ENCODE measurements at regions not wholly inside any gene's neighbourhood (a gene's known extent, or its start where the extent isn't known, plus 50 kb on each side); places are given as distances from the start of the nearest gene placed in this dataset.

DNA sequence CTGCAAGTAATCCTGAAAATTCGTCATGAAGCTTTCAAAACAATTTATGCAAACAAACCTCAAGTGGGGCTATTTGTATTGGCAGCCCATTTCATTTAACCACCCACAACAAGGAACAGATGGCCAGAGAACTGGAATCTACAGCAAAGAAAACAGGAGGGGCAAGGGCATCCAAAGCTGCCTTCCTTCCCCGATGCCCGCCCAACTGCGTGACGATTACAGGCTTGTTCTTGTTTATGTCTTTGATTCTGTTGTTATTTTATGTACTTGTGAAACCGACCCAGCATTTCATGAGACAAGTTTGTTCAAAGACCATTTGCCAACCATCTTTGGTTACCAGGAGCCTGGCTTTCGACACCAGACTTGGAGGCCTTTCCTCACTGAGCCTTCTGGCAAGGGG is 59.1 kb upstream of the IRX6 start:
- no peak overlapping the region for H3K27ac ChIP-seq (ENCODE audit: low read depth in 2 of 2, low read length in 2 of 2)
- H3K9ac ChIP-seq (ENCODE audit: low read depth in 1 of 2, low read length in 2 of 2): no peak overlapping the region
- no peaks in the 10 kb centered on the region for H3K9me3 ChIP-seq (ENCODE audit: control insufficient read depth in 2 of 2, low read length in 2 of 2)
- no peaks in the 10 kb centered on the region for H3K4me1 ChIP-seq (ENCODE audit: control insufficient read depth in 2 of 2, insufficient read depth in 2 of 2, low read length in 2 of 2)
- no peaks in the 10 kb centered on the region for H3K36me3 ChIP-seq (ENCODE audit: control insufficient read depth in 2 of 2, insufficient read depth in 2 of 2, low read length in 2 of 2)
- no peak overlapping the region for H3K4me3 ChIP-seq (ENCODE audit: low read length in 2 of 2)
- no peaks in the 10 kb centered on the region for H3K27me3 ChIP-seq (ENCODE audit: control insufficient read depth in 2 of 2, insufficient read depth in 2 of 2, low read length in 2 of 2)

GRCh38 chr16:55265926-55266325 is 58.1 kb upstream of the IRX6 start:
- no peaks in the 10 kb centered on the region for H3K9me3 ChIP-seq (ENCODE audit: control insufficient read depth in 2 of 2, low read length in 2 of 2)
- H3K4me1 ChIP-seq (ENCODE audit: control insufficient read depth in 2 of 2, insufficient read depth in 2 of 2, low read length in 2 of 2): no peaks in the 10 kb centered on the region
- H3K27me3 ChIP-seq (ENCODE audit: control insufficient read depth in 2 of 2, insufficient read depth in 2 of 2, low read length in 2 of 2): no peaks in the 10 kb centered on the region
- H3K27ac ChIP-seq (ENCODE audit: low read depth in 2 of 2, low read length in 2 of 2): no peak overlapping the region
- no peaks in the 10 kb centered on the region for H3K36me3 ChIP-seq (ENCODE audit: control insufficient read depth in 2 of 2, insufficient read depth in 2 of 2, low read length in 2 of 2)
- no peak overlapping the region for H3K4me3 ChIP-seq (ENCODE audit: low read length in 2 of 2)
- H3K9ac ChIP-seq (ENCODE audit: low read depth in 1 of 2, low read length in 2 of 2): no peak overlapping the region

DNA sequence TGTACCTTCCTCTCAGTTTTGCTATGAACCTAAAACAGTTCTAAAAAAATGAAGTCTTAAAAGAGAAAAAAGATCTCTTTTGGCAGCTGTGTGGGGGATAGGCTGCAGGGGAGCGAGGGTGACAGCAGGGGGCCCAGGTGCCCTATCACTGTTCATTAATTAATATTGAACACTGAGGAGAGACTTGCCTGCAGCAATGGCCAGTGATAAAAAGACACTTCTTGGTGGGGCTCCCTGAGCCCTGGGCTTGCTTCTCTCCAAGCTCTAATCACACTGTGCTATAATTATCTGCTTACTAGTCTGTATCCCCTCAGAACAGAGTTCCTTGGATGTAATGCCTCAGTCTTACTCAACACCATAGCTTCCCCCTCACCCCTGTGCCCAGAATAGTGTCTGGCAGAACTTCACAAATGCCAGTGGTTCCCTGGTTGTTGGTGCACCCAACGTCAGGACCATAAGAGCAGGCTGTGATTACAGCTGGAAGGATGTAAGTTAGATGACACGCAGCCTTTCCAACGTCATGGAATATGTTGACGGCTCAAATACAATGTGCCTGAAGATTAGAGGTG is 52.0 kb upstream of the IRX6 start:
- Histone ChIP-seq H3K27ac (ENCODE audit: low read depth in 2 of 2, low read length in 2 of 2) (no peak overlapping the region), H3K9ac (ENCODE audit: low read depth in 1 of 2, low read length in 2 of 2) (no peak overlapping the region), H3K36me3 (ENCODE audit: control insufficient read depth in 2 of 2, insufficient read depth in 2 of 2, low read length in 2 of 2) (no peaks in the 10 kb centered on the region), H3K27me3 (ENCODE audit: control insufficient read depth in 2 of 2, insufficient read depth in 2 of 2, low read length in 2 of 2) (no peaks in the 10 kb centered on the region), H3K4me3 (ENCODE audit: low read length in 2 of 2) (no peak overlapping the region), H3K4me1 (ENCODE audit: control insufficient read depth in 2 of 2, insufficient read depth in 2 of 2, low read length in 2 of 2) (no peaks in the 10 kb centered on the region), H3K9me3 (ENCODE audit: control insufficient read depth in 2 of 2, low read length in 2 of 2) (no peaks in the 10 kb centered on the region)

GRCh38 chr16:55272744-55273143 is 51.3 kb upstream of the IRX6 start:
- H3K9me3 ChIP-seq (ENCODE audit: control insufficient read depth in 2 of 2, low read length in 2 of 2): no peaks in the 10 kb centered on the region
- no peak overlapping the region for H3K27ac ChIP-seq (ENCODE audit: low read depth in 2 of 2, low read length in 2 of 2)
- no peaks in the 10 kb centered on the region for H3K36me3 ChIP-seq (ENCODE audit: control insufficient read depth in 2 of 2, insufficient read depth in 2 of 2, low read length in 2 of 2)
- H3K4me1 ChIP-seq (ENCODE audit: control insufficient read depth in 2 of 2, insufficient read depth in 2 of 2, low read length in 2 of 2): no peaks in the 10 kb centered on the region
- no peak overlapping the region for H3K4me3 ChIP-seq (ENCODE audit: low read length in 2 of 2)
- H3K9ac ChIP-seq (ENCODE audit: low read depth in 1 of 2, low read length in 2 of 2): no peak overlapping the region
- no peaks in the 10 kb centered on the region for H3K27me3 ChIP-seq (ENCODE audit: control insufficient read depth in 2 of 2, insufficient read depth in 2 of 2, low read length in 2 of 2)

DNA sequence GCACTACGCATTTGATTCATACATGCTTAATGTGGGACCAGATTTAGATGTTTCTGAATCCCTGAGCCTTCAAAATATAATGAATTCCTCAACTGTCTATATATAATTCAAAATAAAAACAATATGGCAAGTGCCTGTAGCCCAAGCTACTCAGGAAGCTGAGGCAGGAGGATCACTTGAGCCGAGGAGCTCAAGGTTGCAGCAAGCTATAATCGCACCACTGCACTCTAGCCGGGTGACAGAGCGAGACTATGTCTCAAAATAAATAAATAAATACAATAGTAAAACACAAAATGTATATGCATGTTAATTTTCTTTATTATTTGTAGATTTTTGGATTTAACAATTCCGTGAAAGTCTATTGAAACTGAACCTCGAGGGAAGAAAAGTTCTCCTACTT is 50.6 kb upstream of the IRX6 start:
- Histone ChIP-seq H3K36me3 (ENCODE audit: control insufficient read depth in 2 of 2, insufficient read depth in 2 of 2, low read length in 2 of 2) (no peaks in the 10 kb centered on the region), H3K9ac (ENCODE audit: low read depth in 1 of 2, low read length in 2 of 2) (no peak overlapping the region), H3K4me3 (ENCODE audit: low read length in 2 of 2) (no peak overlapping the region), H3K27me3 (ENCODE audit: control insufficient read depth in 2 of 2, insufficient read depth in 2 of 2, low read length in 2 of 2) (no peaks in the 10 kb centered on the region), H3K9me3 (ENCODE audit: control insufficient read depth in 2 of 2, low read length in 2 of 2) (no peaks in the 10 kb centered on the region), H3K4me1 (ENCODE audit: control insufficient read depth in 2 of 2, insufficient read depth in 2 of 2, low read length in 2 of 2) (no peaks in the 10 kb centered on the region), H3K27ac (ENCODE audit: low read depth in 2 of 2, low read length in 2 of 2) (no peak overlapping the region)

- Histone ChIP-seq H3K36me3 (ENCODE audit: control insufficient read depth in 2 of 2, insufficient read depth in 2 of 2, low read length in 2 of 2) (no peaks in the 10 kb centered on the region), H3K27me3 (ENCODE audit: control insufficient read depth in 2 of 2, insufficient read depth in 2 of 2, low read length in 2 of 2) (no peaks in the 10 kb centered on the region), H3K4me1 (ENCODE audit: control insufficient read depth in 2 of 2, insufficient read depth in 2 of 2, low read length in 2 of 2) (no peaks in the 10 kb centered on the region), H3K9ac (ENCODE audit: low read depth in 1 of 2, low read length in 2 of 2) (no peak overlapping the region), H3K9me3 (ENCODE audit: control insufficient read depth in 2 of 2, low read length in 2 of 2) (no peaks in the 10 kb centered on the region), H3K4me3 (ENCODE audit: low read length in 2 of 2) (no peak overlapping the region), H3K27ac (ENCODE audit: low read depth in 2 of 2, low read length in 2 of 2) (no peak overlapping the region)
These were observed 50.0 kb upstream of the IRX6 start for GRCh38 chr16:55273959-55274358.
